ENCODE measurements at regions not wholly inside any gene's neighbourhood (a gene's known extent, or its start where the extent isn't known, plus 50 kb on each side); places are given as distances from the start of the nearest gene placed in this dataset.

- DNase-seq = no peak
These were observed 84.9 kb upstream of the INHBA start for GRCh38 chr7:41787651-41788350.

- DNase-seq = no peak
These were observed 84.1 kb upstream of the INHBA start for GRCh38 chr7:41786944-41787343.

GRCh38 chr7:41786404-41786803 lies 83.5 kb upstream of the INHBA start:
- DNase-seq = no peak

GRCh38 chr7:41785840-41786239 lies 83.0 kb upstream of the INHBA start:
- no peak for DNase-seq

GRCh38 chr7:41785265-41785664 lies 82.4 kb upstream of the INHBA start:
- DNase-seq = no peak

GRCh38 chr7:41779918-41780317 lies 77.0 kb upstream of the INHBA start:
- DNase-seq = no peak

GRCh38 chr7:41777894-41778596 lies 75.2 kb upstream of the INHBA start:
- DNase-seq = no peak

GRCh38 chr7:41774966-41775365 lies 72.1 kb upstream of the INHBA start:
- no peak for DNase-seq

GRCh38 chr7:41773756-41774155 lies 70.9 kb upstream of the INHBA start:
- DNase-seq = no peak

GRCh38 chr7:41771717-41772116 lies 68.8 kb upstream of the INHBA start:
- no peak for DNase-seq

- no peak for DNase-seq
These were observed 66.3 kb upstream of the INHBA start for GRCh38 chr7:41769162-41769561.

GRCh38 chr7:41763626-41764025 lies 60.7 kb upstream of the INHBA start:
- no peak for DNase-seq

- no peak for DNase-seq
These were observed 59.8 kb upstream of the INHBA start for GRCh38 chr7:41762641-41763040.

- no peak for DNase-seq
These were observed 57.4 kb upstream of the INHBA start for GRCh38 chr7:41760293-41760692.

- DNase-seq = no peak
These were observed 55.4 kb upstream of the INHBA start for GRCh38 chr7:41758321-41758720.

- DNase-seq = no peak
These were observed 53.8 kb upstream of the INHBA start for GRCh38 chr7:41756650-41757182.

GRCh38 chr7:41755096-41755495 lies 52.2 kb upstream of the INHBA start:
- no peak for DNase-seq

- DNase-seq = no peak
These were observed 51.2 kb upstream of the INHBA start for GRCh38 chr7:41754046-41754445.
